HK-2 (cell line): ENCODE measurements at regions not wholly inside any gene's neighbourhood (a gene's known extent, or its start where the extent isn't known, plus 50 kb on each side); places are given as distances from the start of the nearest gene placed in this dataset.
"Not testable (repeated sequence)": the region's sequence is repeated elsewhere in the genome, so short reads cannot be mapped to it uniquely, and the experiment has no call there.

Source experiments
- DNase-seq: peaks from one replicate; pipeline ENCODE4 v3.0.0-alpha.2; 2018; ENCODE audit not compliant: unreplicated experiment

DNA sequence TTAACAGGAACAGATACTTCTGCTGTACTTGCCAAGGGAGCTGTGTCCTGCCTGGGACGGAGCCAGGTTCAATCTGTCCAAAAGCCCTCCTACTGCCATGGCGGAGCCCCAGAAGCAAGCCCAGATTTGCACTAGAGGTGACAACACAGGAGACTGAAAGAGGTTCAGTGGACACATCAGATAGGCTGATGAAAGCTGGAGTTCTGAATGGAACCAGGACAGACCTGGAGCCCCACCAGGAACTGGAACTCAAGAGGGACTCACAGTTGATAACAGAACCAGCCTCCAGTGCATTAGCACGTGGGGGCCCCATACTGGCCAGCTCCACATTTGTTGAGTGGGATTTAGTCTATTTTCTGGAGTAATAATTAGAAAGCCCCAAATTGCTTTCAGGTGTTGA lies 315.5 kb downstream of the ARRDC4 start:
- no peak for DNase-seq

- DNase-seq = no peak
Observed at GRCh38 chr15:98277602-98278001, 317.1 kb downstream of the ARRDC4 start.

DNA sequence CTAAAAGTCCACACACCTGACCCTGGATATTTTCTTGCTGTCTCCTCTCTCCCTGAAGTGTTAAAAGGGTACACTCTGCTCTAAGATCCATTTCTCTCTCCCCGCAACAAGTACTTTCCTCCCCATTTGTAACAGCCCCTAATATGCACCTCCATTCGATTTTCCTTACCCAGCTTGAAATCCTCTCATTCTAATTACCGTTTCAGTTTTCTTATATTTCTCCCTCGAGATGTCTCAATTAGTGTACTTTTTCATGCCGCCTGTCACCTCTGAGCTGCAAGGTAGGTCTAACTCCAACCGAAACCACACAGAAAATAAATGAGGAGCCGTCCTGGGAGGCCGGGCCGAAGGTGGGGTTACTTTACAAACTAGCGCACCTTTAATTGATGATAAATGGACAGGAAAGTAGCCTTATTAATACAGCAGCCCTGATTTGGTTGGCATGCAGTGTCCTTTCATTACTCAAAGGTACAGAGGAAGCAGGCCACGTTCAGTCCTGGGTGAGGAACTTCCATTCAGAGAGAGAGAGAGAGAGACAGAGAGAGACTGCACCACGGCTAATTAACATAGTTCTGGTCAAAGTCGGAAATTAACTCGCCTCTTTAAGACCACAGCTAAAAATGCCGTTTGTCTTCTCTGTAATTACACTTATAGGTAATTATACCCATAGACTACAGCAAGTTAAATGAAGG lies 319.9 kb downstream of the ARRDC4 start:
- DNase-seq = no peak

DNA sequence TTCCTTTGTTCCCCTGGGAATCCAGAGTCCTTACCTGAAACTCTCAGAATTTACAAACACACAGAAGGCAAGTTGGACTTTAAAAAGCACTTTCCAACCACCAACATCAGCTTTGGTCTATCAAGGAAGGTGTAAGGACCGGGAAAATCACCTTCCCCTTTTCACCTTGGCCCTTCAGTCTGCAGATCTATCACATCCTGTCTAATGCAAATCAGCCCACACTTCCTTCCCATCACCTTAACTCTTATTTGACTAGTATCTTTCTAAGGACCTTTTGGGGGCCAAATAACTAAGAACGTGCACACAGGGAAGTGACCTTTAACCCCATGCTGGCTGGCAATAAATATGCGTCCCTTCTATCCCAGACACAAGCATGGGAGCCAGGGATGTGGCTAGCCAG lies 320.6 kb downstream of the ARRDC4 start:
- no peak for DNase-seq

- no peak for DNase-seq
Observed at GRCh38 chr15:98282656-98283332, 322.3 kb downstream of the ARRDC4 start.

DNA sequence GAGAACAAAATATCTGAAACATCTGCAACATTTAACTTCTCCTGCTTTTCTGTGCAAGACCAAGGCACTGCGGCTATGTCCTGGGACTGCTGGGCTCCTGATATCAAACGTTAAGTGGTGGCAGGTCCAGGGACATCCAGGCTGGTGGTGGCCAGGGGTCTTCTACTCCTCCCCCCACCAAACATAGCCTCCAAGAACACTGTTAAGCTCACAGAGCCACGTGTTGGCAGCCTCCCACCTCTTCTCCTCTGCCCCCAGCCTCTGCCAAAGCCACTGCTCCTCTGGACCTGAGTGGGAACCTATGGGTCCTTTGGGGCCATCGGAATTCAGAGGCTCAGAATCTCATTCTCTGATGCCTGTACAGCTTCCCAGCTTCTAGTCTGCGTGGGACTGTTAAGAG lies 325.7 kb downstream of the ARRDC4 start:
- no peak for DNase-seq

- DNase-seq = no peak
Observed at GRCh38 chr15:98286831-98287230, 326.3 kb downstream of the ARRDC4 start.

DNA sequence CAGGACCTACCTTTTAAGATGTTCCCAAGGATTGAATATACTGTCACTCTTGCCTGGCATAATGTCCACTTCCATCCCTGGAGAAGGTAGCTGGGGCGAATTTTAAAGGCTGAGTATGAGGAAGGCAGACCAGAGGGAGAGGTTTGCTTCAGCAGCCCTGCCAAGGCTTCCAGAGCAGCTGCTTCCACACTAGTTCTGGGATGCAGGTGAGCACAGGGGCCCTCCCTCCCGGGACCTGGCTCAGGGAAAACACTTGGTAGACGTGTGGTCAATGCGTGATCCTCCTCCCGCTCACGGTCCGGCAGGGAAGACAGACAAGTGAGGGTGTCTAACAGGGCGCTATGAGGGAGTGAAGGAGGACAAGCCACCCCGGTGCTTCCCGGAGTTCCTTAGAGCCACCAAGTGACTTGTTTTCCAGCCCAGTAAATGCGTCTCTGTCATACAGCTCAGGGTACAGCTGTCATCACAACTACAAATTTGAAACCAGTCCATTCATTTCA lies 327.6 kb downstream of the ARRDC4 start:
- DNase-seq = no peak

- no peak for DNase-seq
Observed at GRCh38 chr15:98289747-98290146, 329.2 kb downstream of the ARRDC4 start.

DNA sequence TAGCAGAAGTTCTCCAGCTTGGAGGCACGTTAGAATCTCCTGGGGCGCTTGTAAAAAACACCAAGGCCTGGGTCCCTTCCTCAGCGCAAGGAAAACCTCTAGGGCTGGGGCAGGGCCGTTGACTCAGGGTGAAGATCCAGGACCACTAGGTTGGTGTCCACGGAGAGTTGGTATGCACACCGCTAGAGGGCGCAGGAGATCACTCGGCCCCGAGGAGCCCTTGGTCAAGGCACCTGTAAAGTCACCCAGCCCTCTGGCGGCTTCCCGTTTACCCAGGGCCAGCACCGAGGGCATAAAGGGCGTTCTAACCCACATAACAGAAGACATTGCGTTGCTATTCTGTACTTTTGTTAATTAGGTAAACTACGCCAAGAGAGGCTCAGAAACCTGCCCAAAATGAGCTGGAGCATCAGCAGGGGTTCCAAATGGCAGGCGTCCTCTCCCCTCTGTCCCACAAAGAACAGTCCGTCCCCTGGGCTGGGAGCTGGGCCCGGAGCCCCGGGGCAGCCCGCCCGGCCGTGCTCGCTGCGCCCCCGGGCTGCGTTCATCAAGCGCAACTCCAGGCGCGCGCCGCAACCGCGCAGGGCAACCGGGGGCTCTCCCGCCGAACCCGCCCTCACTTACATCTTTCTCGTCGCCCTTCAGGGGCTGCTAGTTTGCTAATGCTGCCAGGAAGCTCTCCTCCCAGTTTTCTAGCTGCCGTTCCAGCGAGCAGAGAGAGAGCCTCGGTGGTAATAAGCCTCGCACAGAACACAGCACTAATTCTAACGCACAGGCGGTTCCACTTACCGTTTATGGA lies 332.1 kb downstream of the ARRDC4 start:
- peak; percentile 55 for DNase-seq

GRCh38 chr15:98294126-98294525 lies 333.6 kb downstream of the ARRDC4 start:
- no peak for DNase-seq

- DNase-seq = not testable (repeated sequence)
Observed at GRCh38 chr15:98295101-98295759, 334.7 kb downstream of the ARRDC4 start.

DNA sequence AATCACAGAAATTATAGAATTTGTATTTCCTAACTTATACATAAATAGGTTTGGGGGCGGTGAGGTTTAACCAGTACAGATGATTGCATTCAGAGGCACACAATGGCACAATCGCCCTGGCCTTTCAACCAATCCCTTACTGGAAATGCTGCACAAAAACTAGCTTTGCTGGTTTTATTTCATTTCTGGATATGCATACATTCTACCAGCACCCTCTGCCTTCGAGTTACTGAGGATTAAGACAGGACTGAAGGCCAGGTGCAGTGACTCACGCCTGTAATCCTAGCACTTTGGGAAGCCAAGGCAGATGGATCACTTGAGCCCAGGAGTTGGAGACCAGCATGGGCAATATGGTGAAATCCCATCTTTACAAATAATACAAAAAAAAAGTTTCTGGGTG lies 336.1 kb downstream of the ARRDC4 start:
- no peak for DNase-seq

GRCh38 chr15:98304371-98304770 lies 343.9 kb downstream of the ARRDC4 start:
- DNase-seq = no peak

DNA sequence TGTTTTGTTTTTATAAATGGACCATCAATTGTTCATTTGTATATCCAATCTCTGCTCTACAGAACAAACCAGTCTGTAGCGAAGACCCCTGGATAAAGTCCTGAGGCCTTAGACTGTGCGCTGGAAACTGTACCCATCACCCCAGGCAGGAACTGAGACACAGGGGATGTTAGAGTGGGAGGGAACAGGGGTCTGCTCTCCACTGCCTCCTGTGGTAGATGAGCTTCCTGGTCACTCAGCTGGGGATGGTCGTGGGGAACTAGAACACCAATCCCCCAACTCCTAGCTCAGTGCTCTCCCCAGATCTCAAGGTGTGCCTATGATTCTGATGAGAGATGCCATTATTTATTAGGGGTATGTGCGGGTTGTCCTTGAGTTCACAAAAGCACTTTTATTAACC lies 340.2 kb upstream of the IGF1R start:
- no peak for DNase-seq

- peak; percentile 64 for DNase-seq
Observed at GRCh38 chr15:98311566-98312188, 336.7 kb upstream of the IGF1R start.

DNA sequence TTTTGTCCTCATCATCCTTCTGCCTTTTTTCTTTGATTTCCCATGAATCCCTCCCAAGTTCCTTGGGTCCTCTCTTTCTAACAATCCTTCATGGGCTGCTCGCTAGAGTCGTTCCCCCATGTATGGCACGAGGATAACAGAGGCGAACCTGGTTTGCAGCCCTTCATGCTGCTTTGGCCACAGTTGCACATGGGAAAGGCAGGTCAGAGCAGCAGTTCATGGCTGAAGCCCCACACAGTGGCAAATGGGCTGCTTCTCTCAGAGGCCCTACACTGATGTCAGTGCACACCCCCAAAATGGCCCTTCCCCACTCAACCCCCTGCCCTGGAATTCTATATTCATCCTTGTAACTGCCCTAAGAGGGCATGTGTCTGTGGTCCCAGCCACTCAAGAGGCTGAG lies 335.4 kb upstream of the IGF1R start:
- DNase-seq = no peak

DNA sequence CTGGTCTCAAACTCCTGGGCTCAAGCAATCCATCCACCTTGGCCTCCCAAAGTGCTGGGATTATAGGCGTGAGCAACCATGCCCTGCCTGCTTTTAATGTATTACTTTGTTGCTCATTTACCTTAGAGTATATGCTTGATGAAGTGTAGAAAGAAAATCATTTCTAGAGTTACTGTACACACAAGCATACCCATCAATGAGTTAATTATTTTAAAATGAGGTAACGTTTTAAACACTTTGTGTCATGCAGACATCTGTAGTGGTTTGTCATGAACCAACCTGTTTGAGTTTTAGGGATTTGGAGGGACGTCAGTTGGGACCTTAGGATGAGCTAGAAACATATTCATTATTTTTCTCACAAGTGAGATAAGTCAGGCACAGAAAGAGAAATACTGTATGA lies 332.4 kb upstream of the IGF1R start:
- no peak for DNase-seq

GRCh38 chr15:98321896-98322295 lies 326.4 kb upstream of the IGF1R start:
- DNase-seq = no peak

GRCh38 chr15:98322581-98322980 lies 325.8 kb upstream of the IGF1R start:
- DNase-seq = no peak

DNA sequence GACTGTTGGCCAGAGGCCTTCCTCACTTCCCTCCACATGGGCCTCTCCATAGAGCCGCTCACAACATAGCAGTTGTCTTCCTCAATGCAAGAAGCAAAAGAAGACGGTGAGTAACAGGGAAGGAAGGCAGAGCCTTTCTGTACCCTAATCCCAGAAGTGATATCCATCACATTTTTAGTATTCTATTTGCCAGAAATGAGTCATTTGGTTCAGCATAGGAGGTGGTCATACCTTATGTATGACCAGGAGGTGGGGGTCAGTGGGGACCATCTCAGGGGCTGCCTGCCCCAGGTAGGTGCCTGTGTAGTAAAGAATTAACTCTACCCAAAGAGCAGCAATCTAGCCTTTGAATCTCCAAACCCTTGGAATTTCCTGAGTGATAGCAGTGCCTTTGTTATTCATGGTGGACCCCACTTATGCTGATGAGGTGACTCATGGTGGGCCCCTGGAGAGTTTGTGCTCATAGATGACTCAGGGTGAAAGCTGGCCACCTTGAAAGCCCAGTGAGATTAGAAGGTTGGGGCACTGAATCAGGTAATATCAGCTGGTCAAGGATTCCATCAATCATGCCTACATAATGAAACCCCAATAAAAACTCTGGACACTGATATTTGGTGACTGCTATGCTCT lies 323.9 kb upstream of the IGF1R start:
- peak; percentile 20 for DNase-seq
